ENCODE measurements at regions not wholly inside any gene's neighbourhood (a gene's known extent, or its start where the extent isn't known, plus 50 kb on each side); places are given as distances from the start of the nearest gene placed in this dataset.
"Not testable (repeated sequence)": the region's sequence is repeated elsewhere in the genome, so short reads cannot be mapped to it uniquely, and the experiment has no call there.

DNA sequence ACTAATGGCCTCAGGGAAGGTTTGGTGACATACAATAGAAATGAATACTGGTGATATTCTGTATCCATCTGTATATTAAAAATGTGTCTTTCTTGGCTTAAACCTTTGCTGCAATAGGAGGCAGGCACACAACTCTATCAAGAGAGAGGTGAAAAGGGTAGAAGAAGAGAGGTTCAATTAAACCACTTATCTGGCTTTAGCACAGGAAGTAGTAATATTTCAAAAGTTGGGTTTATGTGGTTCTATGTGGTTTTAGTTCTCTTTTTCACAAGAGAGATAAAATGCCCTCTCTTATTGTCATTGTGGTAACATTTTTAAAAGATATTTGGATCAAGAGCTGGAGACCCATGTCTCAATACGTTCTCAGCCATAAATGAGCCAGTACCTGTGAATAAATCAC, 146.2 kb upstream of the FNDC3A start:
- DNase-seq (ENCODE audit: low read depth), result no peak
- TF ChIP-seq, protein P1, sequence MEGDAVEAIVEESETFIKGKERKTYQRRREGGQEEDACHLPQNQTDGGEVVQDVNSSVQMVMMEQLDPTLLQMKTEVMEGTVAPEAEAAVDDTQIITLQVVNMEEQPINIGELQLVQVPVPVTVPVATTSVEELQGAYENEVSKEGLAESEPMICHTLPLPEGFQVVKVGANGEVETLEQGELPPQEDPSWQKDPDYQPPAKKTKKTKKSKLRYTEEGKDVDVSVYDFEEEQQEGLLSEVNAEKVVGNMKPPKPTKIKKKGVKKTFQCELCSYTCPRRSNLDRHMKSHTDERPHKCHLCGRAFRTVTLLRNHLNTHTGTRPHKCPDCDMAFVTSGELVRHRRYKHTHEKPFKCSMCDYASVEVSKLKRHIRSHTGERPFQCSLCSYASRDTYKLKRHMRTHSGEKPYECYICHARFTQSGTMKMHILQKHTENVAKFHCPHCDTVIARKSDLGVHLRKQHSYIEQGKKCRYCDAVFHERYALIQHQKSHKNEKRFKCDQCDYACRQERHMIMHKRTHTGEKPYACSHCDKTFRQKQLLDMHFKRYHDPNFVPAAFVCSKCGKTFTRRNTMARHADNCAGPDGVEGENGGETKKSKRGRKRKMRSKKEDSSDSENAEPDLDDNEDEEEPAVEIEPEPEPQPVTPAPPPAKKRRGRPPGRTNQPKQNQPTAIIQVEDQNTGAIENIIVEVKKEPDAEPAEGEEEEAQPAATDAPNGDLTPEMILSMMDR (conservative IDR thresholded peaks at IDR 0.05; ENCODE audit: low read depth, low read length), result no peak
- H3K4me3 ChIP-seq (ENCODE audit: low read length), result no peak overlapping the region

DNA sequence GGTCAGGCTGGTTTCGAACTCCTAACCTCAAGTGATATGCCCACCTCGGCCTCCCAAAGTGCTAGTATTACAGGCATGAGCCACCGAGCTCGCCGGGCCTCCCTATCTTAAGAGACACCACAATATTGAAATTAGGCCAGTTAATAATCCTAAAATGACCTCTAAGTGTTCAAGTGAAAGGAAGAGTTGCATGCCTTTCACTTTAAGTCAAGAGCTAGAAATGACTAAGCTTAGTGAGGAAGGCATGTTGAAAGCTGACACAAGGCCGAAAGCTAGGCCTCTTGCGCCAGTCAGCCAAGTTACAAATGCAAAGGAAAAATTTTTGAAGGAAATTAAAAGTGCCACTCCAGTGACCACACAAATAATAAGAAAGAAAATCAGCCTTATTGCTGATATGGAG, 144.5 kb upstream of the FNDC3A start:
- TF ChIP-seq, protein P1 (conservative IDR thresholded peaks at IDR 0.05; ENCODE audit: low read depth, low read length), result no peak
- no peak for DNase-seq (ENCODE audit: low read depth)
- H3K4me3 ChIP-seq (ENCODE audit: low read length), result no peak overlapping the region

DNA sequence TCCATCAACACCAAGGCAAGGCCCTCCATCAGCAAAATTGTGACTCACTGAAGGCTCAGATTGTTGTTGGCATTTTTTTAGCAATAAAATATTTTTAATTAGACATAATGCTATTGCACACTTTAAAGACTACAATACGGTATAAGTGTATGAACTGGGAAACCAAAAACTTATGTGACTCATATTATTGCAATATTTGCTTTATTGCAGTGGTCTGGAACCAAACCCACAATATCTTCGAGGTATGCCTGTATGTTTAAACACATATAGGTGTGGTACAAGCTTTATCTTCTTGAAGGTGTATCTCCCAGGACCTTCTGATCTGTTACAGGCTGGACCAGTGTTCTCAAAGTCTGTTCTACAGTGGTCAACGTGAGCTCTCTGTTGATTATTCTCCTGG, 142.3 kb upstream of the FNDC3A start:
- no peak overlapping the region for H3K4me3 ChIP-seq (ENCODE audit: low read length)
- TF ChIP-seq, protein P1 (conservative IDR thresholded peaks at IDR 0.05; ENCODE audit: low read depth, low read length), result no peak
- DNase-seq (ENCODE audit: low read depth), result no peak

DNA sequence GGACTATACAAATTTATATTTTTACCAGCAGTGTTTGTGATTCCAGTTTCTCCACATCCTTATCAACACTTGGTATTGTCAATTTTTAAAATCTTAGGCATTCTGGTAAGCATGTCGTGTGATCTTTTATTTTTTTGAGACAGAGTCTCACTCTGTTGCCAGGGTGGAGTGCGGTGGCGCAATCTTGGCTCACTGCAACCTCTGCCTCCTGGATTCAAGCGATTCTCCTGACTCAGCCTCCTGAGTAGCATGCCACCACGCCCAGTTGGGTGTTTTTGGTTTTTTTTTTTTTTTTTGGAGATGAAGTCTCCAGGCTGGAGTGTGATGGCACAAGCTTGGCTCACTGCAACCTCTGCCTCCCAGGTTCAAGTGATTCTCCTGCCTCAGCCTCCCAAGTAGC, 140.4 kb upstream of the FNDC3A start:
- not testable (repeated sequence) for DNase-seq (ENCODE audit: low read depth); H3K4me3 ChIP-seq (ENCODE audit: low read length)

DNA sequence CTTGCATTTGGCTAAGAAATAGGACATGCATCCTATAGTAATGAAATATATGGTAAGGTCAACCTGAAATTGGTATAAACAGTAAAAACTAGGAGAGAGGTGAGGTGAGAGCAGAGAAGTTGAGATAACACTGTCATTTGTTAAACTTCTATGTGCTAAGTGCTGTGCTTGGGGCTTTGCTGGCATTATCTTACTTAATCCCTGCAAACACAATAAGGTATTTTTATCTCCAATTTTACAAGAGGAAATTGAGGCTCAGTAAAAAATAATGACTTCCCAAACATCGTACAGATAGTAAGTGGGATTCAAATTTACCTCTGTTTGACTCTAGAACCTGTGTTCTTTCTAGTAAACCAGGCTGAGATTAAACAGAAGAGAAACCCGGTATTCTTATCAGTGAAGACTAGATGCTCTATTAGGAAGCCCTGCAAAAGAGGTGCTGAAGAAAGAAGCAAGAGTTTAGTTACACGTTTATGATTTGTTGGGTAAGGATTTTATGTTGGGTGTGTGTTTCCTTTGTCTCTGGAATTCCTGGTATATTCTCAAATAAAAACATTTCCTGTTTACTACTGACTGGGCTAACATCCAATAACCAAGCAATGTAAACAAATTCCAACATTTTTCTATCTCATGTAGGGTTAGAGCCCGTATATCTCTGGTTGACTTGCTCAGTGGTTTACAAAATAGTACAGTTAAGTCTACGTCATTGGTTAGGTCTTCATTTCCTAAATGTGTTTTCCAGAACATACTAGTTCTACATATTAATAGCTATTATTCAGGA, 137.3 kb upstream of the FNDC3A start:
- no peak overlapping the region for H3K4me3 ChIP-seq (ENCODE audit: low read length)
- TF ChIP-seq, protein P1 (conservative IDR thresholded peaks at IDR 0.05; ENCODE audit: low read depth, low read length), result no peak
- no peak for DNase-seq (ENCODE audit: low read depth)

DNA sequence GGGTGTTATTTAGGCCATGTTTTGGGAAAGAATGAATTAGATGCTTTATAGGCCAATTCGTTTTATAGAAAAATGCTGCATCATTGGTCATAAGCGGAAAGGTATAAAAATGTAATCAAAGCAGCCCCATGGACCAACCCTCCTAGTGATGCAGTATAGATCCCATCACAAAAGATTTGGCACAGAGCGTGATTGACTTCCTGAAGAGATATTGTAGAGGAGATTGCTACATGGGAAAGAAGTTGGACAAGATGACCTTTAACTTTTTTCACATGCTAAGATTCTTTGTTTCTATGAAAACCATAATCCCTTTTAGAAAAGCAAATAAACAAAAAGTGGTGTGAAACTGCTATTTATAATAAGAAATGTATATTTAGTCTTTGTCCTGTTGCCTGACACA, 136.5 kb upstream of the FNDC3A start:
- H3K4me3 ChIP-seq (ENCODE audit: low read length), result no peak overlapping the region
- TF ChIP-seq, protein P1 (conservative IDR thresholded peaks at IDR 0.05; ENCODE audit: low read depth, low read length), result no peak
- DNase-seq (ENCODE audit: low read depth), result no peak

DNA sequence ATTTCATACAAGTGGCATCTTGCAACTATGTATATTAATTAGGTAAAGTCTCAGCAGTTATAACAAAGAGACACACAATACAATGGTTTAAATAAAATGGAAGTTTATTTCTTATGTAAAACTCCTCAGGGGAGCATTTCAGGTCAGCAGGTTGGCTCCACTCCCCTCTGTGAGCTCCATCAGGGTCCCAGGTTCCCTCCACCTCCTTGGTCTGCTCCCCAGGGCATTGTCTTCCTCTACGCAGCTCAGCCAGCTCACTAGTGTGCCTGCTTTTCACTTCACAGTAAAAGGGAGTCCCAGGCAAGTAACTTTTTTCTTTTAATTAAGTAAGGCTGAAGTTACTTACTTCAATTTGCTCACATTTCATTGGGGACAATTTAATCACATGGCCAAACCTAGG, 135.3 kb upstream of the FNDC3A start:
- TF ChIP-seq, protein P1 (conservative IDR thresholded peaks at IDR 0.05; ENCODE audit: low read depth, low read length), result no peak
- DNase-seq (ENCODE audit: low read depth), result no peak

More for the DNA sequence above, 135.3 kb upstream of the FNDC3A start:
- H3K4me3 ChIP-seq (ENCODE audit: low read length), result no peak overlapping the region

Measured in retinal pigment epithelial cell (primary cell).